Hepatic stellate cell (primary cell): ENCODE measurements at regions not wholly inside any gene's neighbourhood (a gene's known extent, or its start where the extent isn't known, plus 50 kb on each side); places are given as distances from the start of the nearest gene placed in this dataset.

ENCODE experiments used
- DNase-seq: peaks from one replicate; pipeline ENCODE4 v3.0.0; 2011; ENCODE audit warnings: low spot score

DNA sequence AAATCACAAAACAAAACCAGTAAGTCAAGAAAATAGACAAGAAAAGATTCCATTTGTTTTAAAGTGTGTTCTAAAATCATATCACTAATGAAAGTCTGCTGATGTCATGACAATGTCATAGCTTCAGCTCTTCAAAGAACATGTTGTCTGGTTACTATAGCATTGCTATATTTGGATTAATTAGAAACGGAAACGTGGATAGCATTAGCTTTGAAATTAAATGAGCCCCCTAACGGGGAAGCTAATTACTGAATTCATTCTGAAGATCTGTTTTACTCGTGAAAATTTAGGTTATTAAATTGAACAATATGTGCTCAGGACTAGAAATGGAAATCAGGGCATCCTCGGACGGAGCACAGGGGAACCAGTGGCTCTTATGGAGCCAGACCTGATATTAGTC lies 316.7 kb upstream of the AGTR1 start:
- DNase-seq = no peak

GRCh38 chr3:148389916-148390315 lies 307.8 kb upstream of the AGTR1 start:
- no peak for DNase-seq

DNA sequence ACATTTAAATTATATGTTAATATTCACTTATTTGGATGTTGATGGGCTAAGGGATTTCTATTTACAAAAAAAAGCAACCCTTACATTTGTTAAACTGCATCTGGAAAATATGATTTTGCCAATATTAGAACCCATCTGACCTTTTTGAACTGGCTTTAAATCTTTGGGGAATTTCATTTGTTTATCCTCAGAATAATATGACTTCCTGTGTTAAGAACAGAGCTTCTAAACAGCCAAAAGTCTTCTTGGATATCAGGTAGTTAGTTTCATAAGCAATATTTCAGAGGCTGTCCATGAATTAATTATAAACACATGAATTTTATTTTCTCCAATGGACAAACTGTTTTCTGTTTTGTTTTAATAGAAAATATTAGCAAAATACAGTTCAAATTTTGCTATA lies 301.9 kb upstream of the AGTR1 start:
- DNase-seq = no peak

DNA sequence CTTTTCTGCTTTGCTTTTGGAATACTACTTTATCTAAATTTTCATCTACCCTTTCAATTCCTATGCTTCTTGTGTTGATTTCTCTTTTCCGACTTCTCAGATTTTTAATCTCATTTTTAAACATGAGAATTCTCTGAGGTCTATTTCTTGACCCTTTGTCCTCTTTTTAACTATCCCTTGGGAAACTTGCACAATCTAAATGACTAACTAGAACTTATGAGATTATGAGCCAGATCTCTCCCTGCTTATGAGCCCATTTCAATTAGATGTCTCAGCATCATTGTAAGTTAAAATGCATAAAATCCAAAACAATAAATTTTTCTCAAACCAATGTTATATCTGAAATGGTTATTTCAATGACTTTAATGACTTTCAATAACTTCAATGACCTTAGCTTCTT lies 296.9 kb upstream of the AGTR1 start:
- no peak for DNase-seq

GRCh38 chr3:148408667-148409066 lies 289.0 kb upstream of the AGTR1 start:
- no peak for DNase-seq

DNA sequence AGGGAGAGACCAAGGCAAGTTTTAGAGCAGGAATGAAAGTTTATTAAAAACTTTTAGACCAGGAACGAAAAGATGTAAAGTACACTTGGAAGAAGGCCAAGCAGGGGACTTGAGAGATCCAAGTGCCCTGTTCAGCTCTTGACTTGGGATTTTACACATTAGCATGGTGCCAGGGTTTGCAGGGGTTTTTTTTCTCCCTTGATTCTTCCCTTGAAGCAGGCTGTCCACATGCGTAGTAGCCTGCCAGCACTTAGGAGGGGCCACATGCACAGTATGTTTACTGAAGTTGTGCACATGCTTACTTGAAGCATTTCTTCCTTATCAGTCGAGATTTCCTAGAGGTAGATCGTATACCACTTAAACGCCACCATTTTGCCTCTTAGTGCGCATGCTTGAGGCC lies 277.5 kb upstream of the AGTR1 start:
- no peak for DNase-seq

DNA sequence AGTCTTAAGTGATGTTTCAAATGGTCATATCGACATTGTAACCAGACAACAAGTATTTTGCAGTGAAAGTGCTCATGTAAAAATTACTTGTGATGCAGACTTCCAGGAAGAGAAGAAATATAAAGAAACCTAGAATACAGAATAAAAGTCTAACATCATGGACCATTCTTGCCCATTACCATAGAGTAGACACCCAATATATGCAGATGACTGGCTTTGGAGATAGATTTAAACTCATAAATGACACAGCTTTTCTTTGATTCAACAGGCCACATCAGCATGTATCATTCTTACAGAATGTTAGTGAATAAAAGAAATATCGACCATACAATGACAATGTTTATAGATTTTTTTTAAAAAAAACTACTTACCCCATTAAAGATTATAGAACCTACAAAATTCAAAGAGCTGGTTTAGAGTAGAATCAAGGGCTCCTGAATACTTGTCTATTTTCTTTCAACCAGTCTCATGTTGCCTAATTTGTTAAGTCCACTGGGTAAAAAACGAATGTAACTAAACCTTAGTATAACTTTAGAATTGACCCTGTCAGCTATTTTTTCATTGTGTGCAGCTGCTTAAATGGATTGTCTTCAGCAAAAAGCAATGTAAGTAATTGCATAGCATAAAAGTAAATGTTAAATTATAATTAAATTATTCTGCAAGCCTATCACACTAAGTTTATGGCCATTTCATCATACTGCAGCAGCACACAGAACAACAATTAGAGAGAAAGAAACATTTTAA lies 268.7 kb upstream of the AGTR1 start:
- DNase-seq = no peak

GRCh38 chr3:148433665-148434064 lies 264.0 kb upstream of the AGTR1 start:
- DNase-seq = no peak

DNA sequence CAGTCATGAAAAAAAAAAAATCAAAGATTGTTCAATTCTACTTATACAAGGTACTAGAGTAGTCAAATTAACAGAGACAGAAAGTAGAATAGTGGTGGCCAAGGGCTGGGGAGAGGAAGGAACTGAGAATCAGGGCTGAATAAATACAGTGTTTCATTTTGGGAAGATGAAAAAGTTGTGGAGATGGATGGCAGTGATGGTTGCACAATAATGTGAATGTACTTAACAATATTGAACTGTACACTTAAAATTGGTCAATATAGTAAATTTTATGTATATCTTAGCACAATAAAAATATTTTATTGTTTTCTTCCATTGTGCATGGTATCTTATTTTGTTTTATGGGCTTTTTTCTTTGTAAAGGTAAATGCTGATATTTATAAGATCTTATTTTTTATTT lies 262.2 kb upstream of the AGTR1 start:
- DNase-seq = no peak

GRCh38 chr3:148439254-148439822 lies 258.4 kb upstream of the AGTR1 start:
- DNase-seq = no peak

DNA sequence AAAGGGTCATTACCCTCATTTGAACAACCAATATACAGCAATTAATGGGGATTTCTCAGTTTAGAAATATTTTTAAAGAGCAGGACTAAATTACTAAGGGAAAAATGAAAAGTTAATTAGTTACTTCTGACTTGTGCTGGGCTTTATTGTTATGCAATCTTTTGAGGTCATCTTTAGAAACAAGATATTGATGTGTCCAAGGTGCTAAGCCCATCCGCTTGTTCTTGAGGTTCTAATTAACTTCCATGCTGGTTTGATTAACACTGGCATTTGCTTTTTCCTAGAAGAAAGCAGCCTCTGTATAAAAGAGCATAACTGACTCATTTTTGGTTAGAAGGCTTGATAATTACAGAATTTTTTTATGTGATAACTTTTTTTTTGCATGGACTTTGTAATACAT lies 256.5 kb upstream of the AGTR1 start:
- DNase-seq = no peak

GRCh38 chr3:148450819-148451218 lies 246.9 kb upstream of the AGTR1 start:
- no peak for DNase-seq

DNA sequence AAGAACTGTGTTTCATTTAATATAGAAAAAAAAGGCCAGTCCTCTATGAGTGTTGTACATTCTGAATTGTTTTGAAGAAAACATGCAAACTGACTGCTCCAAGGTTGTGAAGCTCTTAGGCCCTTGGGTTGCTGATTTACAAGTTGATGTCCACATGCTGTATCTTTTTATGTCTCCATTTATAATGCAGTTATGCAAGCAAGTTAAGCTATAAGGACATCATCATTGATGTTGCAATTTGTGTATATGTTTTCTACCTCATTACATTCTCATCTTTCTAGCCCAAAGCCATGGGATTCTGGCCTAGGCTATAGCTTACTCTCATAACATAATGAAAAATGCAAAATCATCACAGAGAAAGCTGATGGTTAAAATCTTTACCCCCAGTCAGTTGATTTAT lies 245.7 kb upstream of the AGTR1 start:
- DNase-seq = no peak

GRCh38 chr3:148453781-148454191 lies 243.9 kb upstream of the AGTR1 start:
- no peak for DNase-seq

GRCh38 chr3:148455098-148455497 lies 242.6 kb upstream of the AGTR1 start:
- DNase-seq = no peak

- no peak for DNase-seq
These were observed 239.8 kb upstream of the AGTR1 start for GRCh38 chr3:148457886-148458285.

GRCh38 chr3:148459931-148460513 lies 237.7 kb upstream of the AGTR1 start:
- DNase-seq = no peak

- no peak for DNase-seq
These were observed 237.0 kb upstream of the AGTR1 start for GRCh38 chr3:148460686-148461085.

DNA sequence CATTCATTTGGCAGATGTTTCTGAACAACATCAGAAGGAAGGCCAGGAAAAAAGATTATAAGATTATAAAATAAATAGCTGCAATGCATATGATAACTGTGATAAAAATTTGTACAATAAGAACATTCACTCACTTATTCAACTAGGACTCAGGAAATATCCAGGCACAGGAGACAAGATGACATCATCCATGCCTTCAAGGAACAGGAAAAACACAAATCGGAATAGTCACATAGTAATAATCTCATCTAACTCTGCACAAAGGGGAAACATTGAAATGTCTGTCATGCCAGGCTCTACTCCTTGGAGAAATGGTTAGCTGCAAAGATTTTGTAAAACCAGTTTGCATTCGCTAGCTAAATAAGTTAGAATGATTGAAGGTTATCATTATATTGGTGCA lies 233.5 kb upstream of the AGTR1 start:
- DNase-seq = no peak

GRCh38 chr3:148466143-148466542 lies 231.6 kb upstream of the AGTR1 start:
- no peak for DNase-seq

GRCh38 chr3:148466980-148467740 lies 230.5 kb upstream of the AGTR1 start:
- DNase-seq = no peak

DNA sequence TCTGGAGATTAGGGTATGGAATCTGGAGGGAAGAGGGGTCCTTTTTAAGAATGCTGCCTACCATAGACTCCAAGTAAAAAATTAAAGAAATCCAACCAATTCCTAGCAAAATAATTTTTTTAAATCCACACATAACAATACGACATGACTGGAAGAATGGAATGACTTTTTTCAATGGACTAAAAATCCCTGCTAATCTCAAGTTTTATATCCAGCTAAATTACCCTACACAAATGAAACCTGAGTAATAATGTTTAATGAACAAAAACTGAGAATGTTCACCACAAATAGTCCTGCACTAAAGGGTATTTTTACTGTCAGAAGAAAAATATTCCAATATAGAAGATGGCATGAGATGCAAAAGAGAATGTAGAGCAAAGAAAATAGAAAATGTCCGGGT lies 220.3 kb upstream of the AGTR1 start:
- DNase-seq = no peak

DNA sequence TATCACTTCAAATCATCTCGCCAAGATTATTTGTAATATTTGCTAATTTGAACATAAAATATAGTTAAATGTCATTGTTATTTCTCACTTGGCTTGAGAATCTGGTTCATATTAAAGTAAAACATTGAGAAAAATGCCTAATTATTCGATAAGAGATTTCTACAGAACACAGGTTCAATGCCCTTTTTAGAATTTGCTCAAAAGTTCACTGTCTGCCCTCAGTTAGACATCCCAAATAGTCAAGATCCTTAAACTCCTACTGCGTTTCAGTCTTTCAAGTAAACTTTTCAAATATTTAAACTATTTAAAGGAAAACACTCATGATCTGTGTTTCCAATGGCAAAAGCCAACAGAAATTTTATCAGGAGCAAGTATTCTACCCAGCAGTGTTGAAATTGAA lies 204.1 kb upstream of the AGTR1 start:
- no peak for DNase-seq
